ENCODE measurements at regions not wholly inside any gene's neighbourhood (a gene's known extent, or its start where the extent isn't known, plus 50 kb on each side); places are given as distances from the start of the nearest gene placed in this dataset.

- TF ChIP-seq CTCF (IDR thresholded peaks at IDR 0.05 in 8 of 11, conservative IDR thresholded peaks at IDR 0.05 in 3 of 11) = peak in 2 of 11 experiments; percentile 14
- no peak for TF ChIP-seq POLR2A (IDR thresholded peaks at IDR 0.05)
These were observed 108.7 kb upstream of the GMDS start for GRCh38 chr6:2354138-2354491.
